GM12892 (cell line): ENCODE measurements at regions not wholly inside any gene's neighbourhood (a gene's known extent, or its start where the extent isn't known, plus 50 kb on each side); places are given as distances from the start of the nearest gene placed in this dataset.

ENCODE experiments used
- POLR2A ChIP-seq: IDR thresholded peaks from 2 replicates; pipeline ENCODE4 v1.6.1; 2011; ENCODE audit warnings: low read depth, low read length, control low read depth
- POLR2AphosphoS5 ChIP-seq: IDR thresholded peaks from 2 replicates; pipeline ENCODE4 v1.6.1; 2011; ENCODE audit warnings: low read depth, low read length, control low read depth

DNA sequence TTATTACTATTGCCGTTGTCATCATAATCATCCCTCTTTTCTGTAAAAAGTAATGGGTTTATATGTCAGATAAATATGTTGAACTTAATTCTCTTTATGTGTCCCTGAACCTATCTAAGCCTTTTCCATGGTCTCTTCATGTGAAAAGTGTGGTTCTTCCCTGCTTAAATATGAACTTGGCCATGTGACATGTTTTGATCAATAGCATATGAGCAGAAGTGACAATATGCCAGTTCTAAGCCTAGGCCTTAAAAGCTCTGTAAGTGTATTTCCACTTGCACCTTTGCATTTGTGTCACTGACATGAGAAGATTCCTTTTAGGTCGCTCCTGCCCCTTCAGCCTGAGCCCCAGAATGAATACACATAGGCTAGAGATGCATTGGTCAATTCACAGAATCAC lies 188.4 kb upstream of the CCN2 start:
- no peak for TF ChIP-seq POLR2A
- TF ChIP-seq POLR2AphosphoS5, result no peak
